ENCODE measurements at regions not wholly inside any gene's neighbourhood (a gene's known extent, or its start where the extent isn't known, plus 50 kb on each side); places are given as distances from the start of the nearest gene placed in this dataset.
"Not testable (repeated sequence)": the region's sequence is repeated elsewhere in the genome, so short reads cannot be mapped to it uniquely, and the experiment has no call there.

- H2AFZ ChIP-seq (ENCODE audit: low read depth, low read length, poor library complexity, severe bottlenecking); H3K27ac ChIP-seq (ENCODE audit: low read depth, low read length); H3K27me3 ChIP-seq (ENCODE audit: insufficient read depth, low read length); H3K4me1 ChIP-seq (ENCODE audit: control insufficient read depth in 1 of 2, insufficient read depth in 2 of 2, low read length in 2 of 2); H3K4me3 ChIP-seq (replicated peaks in 1 of 2; ENCODE audit: low read depth in 1 of 2, low read length in 2 of 2); CTCF ChIA-PET; H3K4me2 ChIP-seq (ENCODE audit: low read length); intact Hi-C loops (cut with micrococcal nuclease); BruUV-seq (replicated peaks); POLR2A ChIA-PET; H3K79me2 ChIP-seq (ENCODE audit: insufficient read depth, low read length); ATAC-seq; DNase-seq (ENCODE audit: low read depth, low spot score); H3K9ac ChIP-seq (ENCODE audit: low read length); H3K9me2 ChIP-seq (ENCODE audit: insufficient read depth); H4K20me1 ChIP-seq (ENCODE audit: insufficient read depth); RAD21 ChIA-PET (ENCODE audit: low non-redundant PET in 1 of 2, low total read pairs in 2 of 2, uncharacterized antibody in 2 of 2, unreplicated experiment in 2 of 2); H3K9me3 ChIP-seq (ENCODE audit: control insufficient read depth in 1 of 2, insufficient read depth in 1 of 2, low read depth in 1 of 2, low read length in 2 of 2); H3K36me3 ChIP-seq (ENCODE audit: control insufficient read depth in 1 of 2, insufficient read depth in 2 of 2, low read length in 2 of 2): not testable (repeated sequence)
These were observed 133.2 kb downstream of the FAM72C start for GRCh38 chr1:143838598-143838929.

- H3K4me1 ChIP-seq (ENCODE audit: control insufficient read depth in 1 of 2, insufficient read depth in 2 of 2, low read length in 2 of 2); H3K79me2 ChIP-seq (ENCODE audit: insufficient read depth, low read length); H3K9me3 ChIP-seq (ENCODE audit: control insufficient read depth in 1 of 2, insufficient read depth in 1 of 2, low read depth in 1 of 2, low read length in 2 of 2); POLR2A ChIA-PET; intact Hi-C loops (cut with micrococcal nuclease); ATAC-seq; H3K4me3 ChIP-seq (replicated peaks in 1 of 2; ENCODE audit: low read depth in 1 of 2, low read length in 2 of 2); H3K4me2 ChIP-seq (ENCODE audit: low read length); H2AFZ ChIP-seq (ENCODE audit: low read depth, low read length, poor library complexity, severe bottlenecking); DNase-seq (ENCODE audit: low read depth, low spot score); H4K20me1 ChIP-seq (ENCODE audit: insufficient read depth); H3K27me3 ChIP-seq (ENCODE audit: insufficient read depth, low read length); H3K9me2 ChIP-seq (ENCODE audit: insufficient read depth); H3K27ac ChIP-seq (ENCODE audit: low read depth, low read length); CTCF ChIA-PET; BruUV-seq (replicated peaks); H3K9ac ChIP-seq (ENCODE audit: low read length); RAD21 ChIA-PET (ENCODE audit: low non-redundant PET in 1 of 2, low total read pairs in 2 of 2, uncharacterized antibody in 2 of 2, unreplicated experiment in 2 of 2); H3K36me3 ChIP-seq (ENCODE audit: control insufficient read depth in 1 of 2, insufficient read depth in 2 of 2, low read length in 2 of 2): not testable (repeated sequence)
These were observed 133.7 kb downstream of the FAM72C start for GRCh38 chr1:143837924-143838597.

GRCh38 chr1:143833376-143833775, 138.4 kb downstream of the FAM72C start:
- H3K27me3 ChIP-seq (ENCODE audit: insufficient read depth, low read length); H3K9ac ChIP-seq (ENCODE audit: low read length); H3K4me1 ChIP-seq (ENCODE audit: control insufficient read depth in 1 of 2, insufficient read depth in 2 of 2, low read length in 2 of 2); H3K9me2 ChIP-seq (ENCODE audit: insufficient read depth); BruUV-seq (replicated peaks); H3K79me2 ChIP-seq (ENCODE audit: insufficient read depth, low read length); H3K4me3 ChIP-seq (replicated peaks in 1 of 2; ENCODE audit: low read depth in 1 of 2, low read length in 2 of 2); H3K27ac ChIP-seq (ENCODE audit: low read depth, low read length); intact Hi-C loops (cut with micrococcal nuclease); POLR2A ChIA-PET; H4K20me1 ChIP-seq (ENCODE audit: insufficient read depth); RAD21 ChIA-PET (ENCODE audit: low non-redundant PET in 1 of 2, low total read pairs in 2 of 2, uncharacterized antibody in 2 of 2, unreplicated experiment in 2 of 2); H3K4me2 ChIP-seq (ENCODE audit: low read length); H2AFZ ChIP-seq (ENCODE audit: low read depth, low read length, poor library complexity, severe bottlenecking); CTCF ChIA-PET; H3K36me3 ChIP-seq (ENCODE audit: control insufficient read depth in 1 of 2, insufficient read depth in 2 of 2, low read length in 2 of 2); ATAC-seq; DNase-seq (ENCODE audit: low read depth, low spot score); H3K9me3 ChIP-seq (ENCODE audit: control insufficient read depth in 1 of 2, insufficient read depth in 1 of 2, low read depth in 1 of 2, low read length in 2 of 2): not testable (repeated sequence)

- H3K27me3 ChIP-seq (ENCODE audit: insufficient read depth, low read length); H3K9ac ChIP-seq (ENCODE audit: low read length); CTCF ChIA-PET; H3K9me2 ChIP-seq (ENCODE audit: insufficient read depth); RAD21 ChIA-PET (ENCODE audit: low non-redundant PET in 1 of 2, low total read pairs in 2 of 2, uncharacterized antibody in 2 of 2, unreplicated experiment in 2 of 2); intact Hi-C loops (cut with micrococcal nuclease); H3K27ac ChIP-seq (ENCODE audit: low read depth, low read length); H4K20me1 ChIP-seq (ENCODE audit: insufficient read depth); H3K79me2 ChIP-seq (ENCODE audit: insufficient read depth, low read length); ATAC-seq; H3K4me1 ChIP-seq (ENCODE audit: control insufficient read depth in 1 of 2, insufficient read depth in 2 of 2, low read length in 2 of 2); POLR2A ChIA-PET; H3K4me2 ChIP-seq (ENCODE audit: low read length); H3K9me3 ChIP-seq (ENCODE audit: control insufficient read depth in 1 of 2, insufficient read depth in 1 of 2, low read depth in 1 of 2, low read length in 2 of 2); H2AFZ ChIP-seq (ENCODE audit: low read depth, low read length, poor library complexity, severe bottlenecking); BruUV-seq (replicated peaks); H3K36me3 ChIP-seq (ENCODE audit: control insufficient read depth in 1 of 2, insufficient read depth in 2 of 2, low read length in 2 of 2); DNase-seq (ENCODE audit: low read depth, low spot score); H3K4me3 ChIP-seq (replicated peaks in 1 of 2; ENCODE audit: low read depth in 1 of 2, low read length in 2 of 2): not testable (repeated sequence)
These were observed 139.4 kb downstream of the FAM72C start for GRCh38 chr1:143832379-143832716.

Data from HCT116 (cell line).